Transverse colon (tissue), 4 donors: ENCODE measurements at regions not wholly inside any gene's neighbourhood (a gene's known extent, or its start where the extent isn't known, plus 50 kb on each side); places are given as distances from the start of the nearest gene placed in this dataset.

Experiments used
- EP300 ChIP-seq: sonication (generic); formaldehyde crosslinking; IDR thresholded peaks from one replicate; pipeline ENCODE4 v1.6.1; 2017; ENCODE audit warnings: antibody characterized with exemption, low read depth
- POLR2A ChIP-seq: fragments of 450-650 bp; IDR thresholded peaks from one replicate; pipeline ENCODE4 v1.6.1; 2016; ENCODE audit warnings: antibody characterized with exemption, mild to moderate bottlenecking, moderate library complexity
- POLR2AphosphoS5 ChIP-seq, 3 donors: sonication (generic); formaldehyde crosslinking; IDR thresholded peaks; one replicate each; pipeline ENCODE4 v1.6.1; 2016; ENCODE audit warnings: antibody characterized with exemption in 3 of 3
- TF ChIP-seq, protein P1 (sequence below), 5 experiments: fragments of 200-600 bp in 3 of 5; fragments of 450-650 bp in 2 of 5; sonication (generic) in 3 of 5; IDR thresholded peaks; 1 replicate in 2 of 5; 2 replicates in 3 of 5; pipeline ENCODE4 v1.5.1; 2016 to 2017; ENCODE audit warnings: antibody characterized with exemption in 5 of 5, inconsistent platforms in 3 of 5, mild to moderate bottlenecking in 2 of 5, moderate library complexity in 1 of 5

DNA sequence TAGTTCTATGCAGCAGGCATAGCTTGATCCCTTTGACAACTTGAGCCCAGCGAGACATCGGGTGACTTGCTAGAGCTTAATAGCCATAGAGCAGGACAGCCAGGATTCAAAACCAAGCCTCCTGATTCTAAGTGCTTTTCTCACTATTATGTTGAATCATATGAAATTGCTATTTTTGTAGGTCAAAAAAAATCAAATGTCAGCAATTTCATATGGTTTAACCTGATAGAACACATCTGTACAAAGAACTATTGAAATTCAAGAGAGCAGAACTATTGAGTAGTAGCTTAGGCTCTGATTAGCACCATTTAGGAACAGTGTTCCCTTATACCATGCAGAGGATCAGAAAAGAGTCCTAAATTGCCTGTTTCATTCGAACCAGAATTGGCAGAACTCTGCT lies 132.0 kb downstream of the EMP1 start:
- TF ChIP-seq, protein P1, sequence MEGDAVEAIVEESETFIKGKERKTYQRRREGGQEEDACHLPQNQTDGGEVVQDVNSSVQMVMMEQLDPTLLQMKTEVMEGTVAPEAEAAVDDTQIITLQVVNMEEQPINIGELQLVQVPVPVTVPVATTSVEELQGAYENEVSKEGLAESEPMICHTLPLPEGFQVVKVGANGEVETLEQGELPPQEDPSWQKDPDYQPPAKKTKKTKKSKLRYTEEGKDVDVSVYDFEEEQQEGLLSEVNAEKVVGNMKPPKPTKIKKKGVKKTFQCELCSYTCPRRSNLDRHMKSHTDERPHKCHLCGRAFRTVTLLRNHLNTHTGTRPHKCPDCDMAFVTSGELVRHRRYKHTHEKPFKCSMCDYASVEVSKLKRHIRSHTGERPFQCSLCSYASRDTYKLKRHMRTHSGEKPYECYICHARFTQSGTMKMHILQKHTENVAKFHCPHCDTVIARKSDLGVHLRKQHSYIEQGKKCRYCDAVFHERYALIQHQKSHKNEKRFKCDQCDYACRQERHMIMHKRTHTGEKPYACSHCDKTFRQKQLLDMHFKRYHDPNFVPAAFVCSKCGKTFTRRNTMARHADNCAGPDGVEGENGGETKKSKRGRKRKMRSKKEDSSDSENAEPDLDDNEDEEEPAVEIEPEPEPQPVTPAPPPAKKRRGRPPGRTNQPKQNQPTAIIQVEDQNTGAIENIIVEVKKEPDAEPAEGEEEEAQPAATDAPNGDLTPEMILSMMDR (IDR thresholded peaks at IDR 0.05): no peak
- TF ChIP-seq POLR2A: no peak
- TF ChIP-seq EP300: no peak
- TF ChIP-seq POLR2AphosphoS5 (IDR thresholded peaks at IDR 0.05): no peak
